SK-N-SH treated with all-trans-retinoic acid at 6 μM for 48 hours (cell line): ENCODE measurements at regions not wholly inside any gene's neighbourhood (a gene's known extent, or its start where the extent isn't known, plus 50 kb on each side); places are given as distances from the start of the nearest gene placed in this dataset.

Source experiments
- CSDC2 ChIP-seq: fragments of 250-450 bp; sonication (Bioruptor Pico); IDR thresholded peaks from 2 replicates; pipeline ENCODE4 v1.5.0; 2020; ENCODE audit warnings: mild to moderate bottlenecking, moderate library complexity
- PATZ1 ChIP-seq: fragments of 250-450 bp; sonication (Bioruptor Pico); IDR thresholded peaks from 2 replicates; pipeline ENCODE4 v1.8.0; 2020; ENCODE audit warnings: mild to moderate bottlenecking, moderate library complexity, borderline replicate concordance
- POU6F1 ChIP-seq: fragments of 250-450 bp; sonication (Bioruptor Pico); IDR thresholded peaks from 2 replicates; pipeline ENCODE4 v1.8.0; 2021; ENCODE audit warnings: low read depth, mild to moderate bottlenecking, moderate library complexity, borderline replicate concordance
- RARB ChIP-seq: fragments of 250-450 bp; sonication (Bioruptor Pico); IDR thresholded peaks from 2 replicates; pipeline ENCODE4 v1.8.0; 2021; ENCODE audit warnings: mild to moderate bottlenecking, moderate library complexity
- TOX ChIP-seq: fragments of 250-450 bp; sonication (Bioruptor Pico); IDR thresholded peaks from 2 replicates; pipeline ENCODE4 v1.8.0; 2021; ENCODE audit warnings: mild to moderate bottlenecking, moderate library complexity, borderline replicate concordance
- ZNF565 ChIP-seq: fragments of 450-650 bp; formaldehyde crosslinking; conservative IDR thresholded peaks from 2 replicates; pipeline ENCODE4 v1.5.0; 2020; ENCODE audit warnings: low read depth, mild to moderate bottlenecking, moderate library complexity

- TF ChIP-seq RARB (CRISPR knock-in tag), result no peak
- TF ChIP-seq ZNF565 (CRISPR knock-in tag), result no peak
- no peak for TF ChIP-seq CSDC2 (CRISPR knock-in tag)
- no peak for TF ChIP-seq POU6F1
- no peak for TF ChIP-seq TOX (CRISPR knock-in tag)
- no peak for TF ChIP-seq PATZ1
These were observed 316.4 kb downstream of the RNF144B start for GRCh38 chr6:18703546-18703945.
